Prostate gland (tissue), 2 donors: ENCODE measurements at regions not wholly inside any gene's neighbourhood (a gene's known extent, or its start where the extent isn't known, plus 50 kb on each side); places are given as distances from the start of the nearest gene placed in this dataset.

Experiments
- POLR2A ChIP-seq: fragments of 450-650 bp; IDR thresholded peaks from one replicate; pipeline ENCODE4 v1.6.1; 2016; ENCODE audit warnings: antibody characterized with exemption, mild to moderate bottlenecking
- POLR2AphosphoS5 ChIP-seq: sonication (generic); formaldehyde crosslinking; IDR thresholded peaks from one replicate; pipeline ENCODE4 v1.6.1; 2017; ENCODE audit warnings: antibody characterized with exemption
- TF ChIP-seq, protein P1 (sequence below), 4 experiments: fragments of 200-600 bp in 2 of 4; fragments of 450-650 bp in 2 of 4; sonication (generic) in 2 of 4; IDR thresholded peaks; 1 replicate in 3 of 4; 2 replicates in 1 of 4; pipeline ENCODE4 v1.5.1; 2016 to 2019; ENCODE audit warnings: antibody characterized with exemption in 4 of 4, mild to moderate bottlenecking in 2 of 4, moderate library complexity in 2 of 4

DNA sequence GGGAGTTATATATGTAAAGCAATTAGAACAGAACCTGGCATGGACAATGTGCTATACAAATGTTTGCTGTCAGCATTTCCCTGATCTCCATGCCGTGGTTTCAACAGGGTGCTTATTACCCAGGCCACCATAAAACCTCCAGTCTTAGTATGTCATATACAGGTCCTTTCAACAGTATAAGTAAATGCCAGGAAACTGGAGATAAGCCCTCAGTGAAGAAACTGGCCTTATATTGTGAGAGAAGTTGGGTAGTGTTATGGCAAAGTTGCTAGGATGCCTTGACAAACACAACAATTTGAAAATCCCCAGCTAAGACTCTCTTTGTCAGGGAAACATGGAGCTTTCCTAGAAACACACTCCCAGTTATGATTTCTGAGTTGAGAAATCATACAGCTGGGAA is 850.2 kb upstream of the ADAMTS5 start:
- TF ChIP-seq POLR2A, result no peak
- TF ChIP-seq, protein P1, sequence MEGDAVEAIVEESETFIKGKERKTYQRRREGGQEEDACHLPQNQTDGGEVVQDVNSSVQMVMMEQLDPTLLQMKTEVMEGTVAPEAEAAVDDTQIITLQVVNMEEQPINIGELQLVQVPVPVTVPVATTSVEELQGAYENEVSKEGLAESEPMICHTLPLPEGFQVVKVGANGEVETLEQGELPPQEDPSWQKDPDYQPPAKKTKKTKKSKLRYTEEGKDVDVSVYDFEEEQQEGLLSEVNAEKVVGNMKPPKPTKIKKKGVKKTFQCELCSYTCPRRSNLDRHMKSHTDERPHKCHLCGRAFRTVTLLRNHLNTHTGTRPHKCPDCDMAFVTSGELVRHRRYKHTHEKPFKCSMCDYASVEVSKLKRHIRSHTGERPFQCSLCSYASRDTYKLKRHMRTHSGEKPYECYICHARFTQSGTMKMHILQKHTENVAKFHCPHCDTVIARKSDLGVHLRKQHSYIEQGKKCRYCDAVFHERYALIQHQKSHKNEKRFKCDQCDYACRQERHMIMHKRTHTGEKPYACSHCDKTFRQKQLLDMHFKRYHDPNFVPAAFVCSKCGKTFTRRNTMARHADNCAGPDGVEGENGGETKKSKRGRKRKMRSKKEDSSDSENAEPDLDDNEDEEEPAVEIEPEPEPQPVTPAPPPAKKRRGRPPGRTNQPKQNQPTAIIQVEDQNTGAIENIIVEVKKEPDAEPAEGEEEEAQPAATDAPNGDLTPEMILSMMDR (IDR thresholded peaks at IDR 0.05), result no peak
- TF ChIP-seq POLR2AphosphoS5, result no peak
